Endothelial cell of umbilical vein (primary cell): ENCODE measurements at regions not wholly inside any gene's neighbourhood (a gene's known extent, or its start where the extent isn't known, plus 50 kb on each side); places are given as distances from the start of the nearest gene placed in this dataset.

ENCODE experiments used
- BruUV-seq: library from RNA; stranded (reverse); fragments of 400-500 nt; replicated peaks from 2 replicates; lab custom pipeline; 2021; lab: Mats Ljungman, UMichigan
- CTCF ChIA-PET: fragments of 300-600, 350-600 bp; sonication (Branson Sonifier 250); formaldehyde crosslinking; loops from one replicate; lab custom pipeline; 2021; ENCODE audit warnings: antibody characterized with exemption, inconsistent platforms; lab: Charles Lee
- POLR2A ChIA-PET: fragments of 300-600, 350-600 bp; sonication (Branson Sonifier 250); formaldehyde crosslinking; loops from one replicate; lab custom pipeline; 2021; ENCODE audit warnings: antibody characterized with exemption, inconsistent platforms; lab: Charles Lee
- DNase-seq: peaks from one replicate; pipeline ENCODE4 v3.0.0-alpha.2; 2011; ENCODE audit warnings: low read depth, low spot score
- FAIRE-seq: peaks from 2 replicates; lab custom pipeline; 2011; peaks lifted over from hg19 to GRCh38; lab: Jason Lieb, UNC
- H2AFZ ChIP-seq: 2 replicates; pipeline ENCODE4 v1.6.0; 2012; ENCODE audit warnings: low read depth, low read length, control low read depth, inconsistent platforms
- H3K27ac ChIP-seq: 2 replicates; pipeline ENCODE4 v1.5.1; 2011; ENCODE audit warnings: low read depth, mild to moderate bottlenecking, control low read depth, low read length, moderate library complexity; ENCODE audit not compliant: insufficient read depth
- H3K27me3 ChIP-seq, 2 experiments: 2 replicates each; pipeline versions ENCODE4 v1.6.0 to v1.6.1; 2011; ENCODE audit warnings: low read length in 2 of 2, mixed read lengths in 1 of 2; ENCODE audit not compliant: control insufficient read depth in 2 of 2, insufficient read depth in 2 of 2
- H3K36me3 ChIP-seq, 2 experiments: 2 replicates in 1 of 2; 3 replicates in 1 of 2; pipeline ENCODE4 v1.5.1; 2011; ENCODE audit warnings: low read length in 2 of 2, mild to moderate bottlenecking in 1 of 2, moderate library complexity in 1 of 2; ENCODE audit not compliant: control insufficient read depth in 2 of 2, insufficient read depth in 2 of 2; ENCODE audit errors: extremely low read depth in 1 of 2
- H3K4me1 ChIP-seq: 3 replicates; pipeline ENCODE4 v1.5.1; 2011; ENCODE audit warnings: mild to moderate bottlenecking, low read length; ENCODE audit not compliant: control insufficient read depth, insufficient read depth; ENCODE audit errors: extremely low read depth
- H3K4me2 ChIP-seq: 2 replicates; pipeline ENCODE4 v1.6.1; 2011; ENCODE audit warnings: low read length, control low read depth, mixed read lengths; ENCODE audit not compliant: insufficient read depth
- H3K4me3 ChIP-seq, 3 experiments: fragments of 200-600 bp in 1 of 3; sonication (generic), shearing (Covaris generic) in 1 of 3; replicated peaks in 1 of 3; 2 replicates each; pipeline ENCODE4 v1.5.1; 2011 to 2016; ENCODE audit warnings: control low read depth in 3 of 3, low read length in 3 of 3, mild to moderate bottlenecking in 2 of 3, inconsistent platforms in 1 of 3, low read depth in 1 of 3, moderate library complexity in 1 of 3; ENCODE audit not compliant: insufficient read depth in 1 of 3
- H3K79me2 ChIP-seq: 2 replicates; pipeline ENCODE4 v1.6.0; 2012; ENCODE audit warnings: low read length, inconsistent platforms; ENCODE audit not compliant: control insufficient read depth, insufficient read depth
- H3K9ac ChIP-seq: replicated peaks from 2 replicates; pipeline ENCODE3; 2011; ENCODE audit warnings: low read length, control low read depth; ENCODE audit not compliant: insufficient read depth; ENCODE audit errors: extremely low read depth
- H3K9me1 ChIP-seq: replicated peaks from 3 replicates; pipeline ENCODE4 v1.6.0; 2011; ENCODE audit warnings: mild to moderate bottlenecking, low read length; ENCODE audit not compliant: control insufficient read depth, insufficient read depth; ENCODE audit errors: extremely low read depth
- H3K9me3 ChIP-seq: replicated peaks from 2 replicates; pipeline ENCODE4 v1.5.1; 2012; ENCODE audit warnings: low read length, inconsistent platforms; ENCODE audit not compliant: control insufficient read depth, insufficient read depth
- H4K20me1 ChIP-seq: replicated peaks from 2 replicates; pipeline ENCODE3; 2011; ENCODE audit warnings: mild to moderate bottlenecking, low read length; ENCODE audit not compliant: control insufficient read depth, insufficient read depth; ENCODE audit errors: extremely low read depth
- CTCF ChIP-seq, 2 donors: IDR thresholded peaks; 1 replicate in 1 of 2; 2 replicates in 1 of 2; pipeline ENCODE4 v1.5.1; 2011; ENCODE audit warnings: low read length in 2 of 2, mild to moderate bottlenecking in 2 of 2, moderate library complexity in 2 of 2, control low read depth in 1 of 2, inconsistent platforms in 1 of 2, low read depth in 1 of 2; ENCODE audit not compliant: insufficient read depth in 1 of 2; ENCODE audit errors: extremely low read depth in 1 of 2
- EZH2 ChIP-seq: IDR thresholded peaks from 2 replicates; pipeline ENCODE4 v1.6.1; 2012; ENCODE audit warnings: borderline replicate concordance, low read depth, mild to moderate bottlenecking, moderate library complexity, low read length, inconsistent platforms; ENCODE audit not compliant: severe bottlenecking
- FOS ChIP-seq: IDR thresholded peaks from 2 replicates; pipeline ENCODE4 v1.6.1; 2011; ENCODE audit warnings: mild to moderate bottlenecking, low read length, moderate library complexity, borderline replicate concordance; ENCODE audit not compliant: insufficient read depth
- GATA2 ChIP-seq: IDR thresholded peaks from 2 replicates; pipeline ENCODE4 v1.7.0; 2011; ENCODE audit warnings: low read depth, mild to moderate bottlenecking, moderate library complexity, mixed read lengths, low read length; ENCODE audit not compliant: insufficient read length, insufficient read depth
- JUN ChIP-seq: IDR thresholded peaks from 2 replicates; pipeline ENCODE4 v1.6.1; 2011; ENCODE audit warnings: borderline replicate concordance, low read depth; ENCODE audit not compliant: insufficient read length, insufficient read depth
- MAX ChIP-seq: IDR thresholded peaks from 2 replicates; pipeline ENCODE4 v1.6.1; 2011; ENCODE audit not compliant: insufficient read depth, insufficient read length
- MYC ChIP-seq: IDR thresholded peaks from one replicate; pipeline ENCODE4 v1.6.1; 2011; ENCODE audit warnings: mild to moderate bottlenecking, low read depth, low read length
- POLR2A ChIP-seq: IDR thresholded peaks from 2 replicates; pipeline ENCODE4 v1.6.1; 2012; ENCODE audit warnings: low read depth, mild to moderate bottlenecking, control low read depth, low read length
- POLR2AphosphoS5 ChIP-seq: IDR thresholded peaks from 2 replicates; pipeline ENCODE4 v1.6.1; 2012; ENCODE audit warnings: low read depth, mild to moderate bottlenecking, control low read depth, low read length, moderate library complexity; ENCODE audit not compliant: insufficient read depth
- dilution Hi-C: fragments of 300-500 bp; cut with MboI; formaldehyde crosslinking; loops from one replicate; pipeline ENCODE4 v1.15.0; 2019; ENCODE audit warnings: low sequenced_read_pairs; ENCODE audit not compliant: extremely low pct_ligation_motif_present
- intact Hi-C: fragments of 100-400 bp; cut with micrococcal nuclease; formaldehyde crosslinking; loops from one replicate; pipeline ENCODE4 v1.10.0; 2022

GRCh38 chr7:84271543-84271942 is 77.0 kb upstream of the SEMA3A start:
- TF ChIP-seq MAX (no peak), JUN (no peak), FOS (no peak), POLR2A (no peak), MYC (no peak), POLR2AphosphoS5 (no peak)
- H3K9ac ChIP-seq = no peak overlapping the region
- H3K4me1 ChIP-seq = no peaks in the 10 kb centered on the region
- H3K79me2 ChIP-seq = no peaks in the 10 kb centered on the region
- no peaks in the 10 kb centered on the region for H3K27me3 ChIP-seq
- H3K4me3 ChIP-seq = no peak overlapping the region
- no peak overlapping the region for H3K27ac ChIP-seq
- H3K9me1 ChIP-seq = no peaks in the 10 kb centered on the region
- DNase-seq (no peak), FAIRE-seq (no peak)
- ChIA-PET POLR2A (no interaction called here), CTCF (interaction anchor here (1.2 kb wide), 1 partner anchor 9 kb away, joined by 3 read pairs; no protein-coding TSS in a partner anchor)
- H3K4me2 ChIP-seq = no peak overlapping the region
- no peak overlapping the region for H2AFZ ChIP-seq
- BruUV-seq = no TSS peak
- H3K9me3 ChIP-seq = no peaks in the 10 kb centered on the region
- no peaks in the 10 kb centered on the region for H3K36me3 ChIP-seq
- dilution Hi-C loops (no loop called here), intact Hi-C loops (no loop called here)
- H4K20me1 ChIP-seq = no peaks in the 10 kb centered on the region

DNA sequence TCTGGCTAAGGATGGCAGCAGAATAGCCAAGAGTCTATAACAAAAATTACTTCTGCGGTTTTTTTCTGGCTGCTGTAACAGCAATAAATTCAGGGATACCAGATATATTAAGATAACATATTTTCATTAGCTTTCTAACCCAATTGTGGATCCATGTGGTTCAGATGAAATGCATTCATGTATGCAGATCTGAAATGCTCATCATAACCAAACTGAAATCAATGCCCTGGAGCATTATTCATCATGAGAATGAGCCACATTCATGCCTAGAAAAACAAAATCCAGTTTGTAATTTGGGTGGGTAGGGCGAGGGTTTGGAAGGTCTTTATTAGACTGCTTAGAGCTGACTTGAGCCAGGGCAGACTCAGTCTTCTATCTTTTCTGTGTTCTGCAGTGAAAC is 69.8 kb upstream of the SEMA3A start:
- no peak overlapping the region for H3K4me3 ChIP-seq
- ChIA-PET POLR2A (no interaction called here), CTCF (no interaction called here)
- H3K4me1 ChIP-seq = no peaks in the 10 kb centered on the region
- intact Hi-C loops = no loop called here
- no peak overlapping the region for H3K9ac ChIP-seq
- no TSS peak for BruUV-seq
- H3K9me3 ChIP-seq = no peaks in the 10 kb centered on the region
- H3K79me2 ChIP-seq = no peaks in the 10 kb centered on the region
- dilution Hi-C loops = no loop called here
- TF ChIP-seq FOS = no peak
- no peak for TF ChIP-seq POLR2A
- TF ChIP-seq MYC = no peak
- no peak for TF ChIP-seq MAX
- no peak for TF ChIP-seq EZH2
- TF ChIP-seq JUN = no peak
- no peak for TF ChIP-seq CTCF (IDR thresholded peaks at IDR 0.05; ENCODE audit: extremely low read depth in 1 of 2, insufficient read depth in 1 of 2, low read depth in 1 of 2, low read length in 2 of 2)
- no peak for TF ChIP-seq POLR2AphosphoS5
- TF ChIP-seq GATA2 = no peak
- H4K20me1 ChIP-seq = no peaks in the 10 kb centered on the region
- no peaks in the 10 kb centered on the region for H3K9me1 ChIP-seq
- H3K27me3 ChIP-seq = no peaks in the 10 kb centered on the region
- no peaks in the 10 kb centered on the region for H3K36me3 ChIP-seq
- no peak overlapping the region for H3K27ac ChIP-seq
- FAIRE-seq (no peak), DNase-seq (no peak)
- H2AFZ ChIP-seq = no peak overlapping the region
- no peak overlapping the region for H3K4me2 ChIP-seq
